ENCODE measurements at regions not wholly inside any gene's neighbourhood (a gene's known extent, or its start where the extent isn't known, plus 50 kb on each side); places are given as distances from the start of the nearest gene placed in this dataset.

DNA sequence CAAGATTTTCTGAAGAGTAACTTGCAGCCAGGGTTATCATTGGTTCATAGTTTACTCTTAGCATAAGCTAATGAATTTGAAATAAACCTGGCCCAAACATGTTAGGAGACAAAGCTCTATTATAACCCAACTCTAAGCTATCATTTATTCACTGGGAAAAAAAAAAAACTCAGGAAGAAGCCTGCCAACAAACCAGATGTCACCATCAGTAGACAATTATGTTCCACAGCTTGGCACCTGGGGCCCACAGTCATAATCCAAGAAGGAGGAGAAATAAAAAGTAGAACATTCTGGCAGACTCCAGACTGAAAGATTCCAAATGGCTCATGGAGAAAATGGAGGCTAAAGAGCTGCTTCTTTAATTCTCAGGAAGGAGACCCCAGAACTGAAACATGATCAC, 100.0 kb upstream of the CNR1 start:
- no TSS peak for BruUV-seq (replicated peaks)
- Histone ChIP-seq H3K9ac (ENCODE audit: insufficient read depth, low read depth, low read length) (no peak overlapping the region), H3K4me2 (ENCODE audit: low read depth, low read length) (no peak overlapping the region), H3K27me3 (ENCODE audit: control insufficient read depth in 1 of 2, insufficient read depth in 2 of 2, low read length in 2 of 2) (no peaks in the 10 kb centered on the region), H3K4me1 (ENCODE audit: insufficient read depth, low read length) (no peaks in the 10 kb centered on the region), H3K9me3 (ENCODE audit: low read length) (no peaks in the 10 kb centered on the region), H3K79me2 (ENCODE audit: insufficient read depth, low read length) (no peaks in the 10 kb centered on the region), H3K4me3 (replicated peaks in 1 of 3; ENCODE audit: insufficient read depth in 1 of 3, low read depth in 2 of 3, low read length in 3 of 3) (no peak overlapping the region), H2AFZ (ENCODE audit: low read length) (no peak overlapping the region), H3K36me3 (replicated peaks in 1 of 2; ENCODE audit: control insufficient read depth in 1 of 2, insufficient read depth in 2 of 2, low read length in 2 of 2) (no peaks in the 10 kb centered on the region), H3K27ac (ENCODE audit: extremely low read length, insufficient read depth, low read length) (no peak overlapping the region), H4K20me1 (ENCODE audit: insufficient read depth, low read length) (no peaks in the 10 kb centered on the region)
- ChIA-PET CTCF (ENCODE audit: low intra/inter-chr PET ratio, low total read pairs) (no interaction called here), POLR2A (no interaction called here)
- no peak for FAIRE-seq
- TF ChIP-seq GTF2F1 (IDR thresholded peaks at IDR 0.05; ENCODE audit: low read length) = no peak
- TF ChIP-seq TCF7L2 (IDR thresholded peaks at IDR 0.05; ENCODE audit: low read depth, low read length) = no peak
- TF ChIP-seq SMAD3 (CRISPR knock-in tag; IDR thresholded peaks at IDR 0.05) = no peak
- TF ChIP-seq, protein P1, sequence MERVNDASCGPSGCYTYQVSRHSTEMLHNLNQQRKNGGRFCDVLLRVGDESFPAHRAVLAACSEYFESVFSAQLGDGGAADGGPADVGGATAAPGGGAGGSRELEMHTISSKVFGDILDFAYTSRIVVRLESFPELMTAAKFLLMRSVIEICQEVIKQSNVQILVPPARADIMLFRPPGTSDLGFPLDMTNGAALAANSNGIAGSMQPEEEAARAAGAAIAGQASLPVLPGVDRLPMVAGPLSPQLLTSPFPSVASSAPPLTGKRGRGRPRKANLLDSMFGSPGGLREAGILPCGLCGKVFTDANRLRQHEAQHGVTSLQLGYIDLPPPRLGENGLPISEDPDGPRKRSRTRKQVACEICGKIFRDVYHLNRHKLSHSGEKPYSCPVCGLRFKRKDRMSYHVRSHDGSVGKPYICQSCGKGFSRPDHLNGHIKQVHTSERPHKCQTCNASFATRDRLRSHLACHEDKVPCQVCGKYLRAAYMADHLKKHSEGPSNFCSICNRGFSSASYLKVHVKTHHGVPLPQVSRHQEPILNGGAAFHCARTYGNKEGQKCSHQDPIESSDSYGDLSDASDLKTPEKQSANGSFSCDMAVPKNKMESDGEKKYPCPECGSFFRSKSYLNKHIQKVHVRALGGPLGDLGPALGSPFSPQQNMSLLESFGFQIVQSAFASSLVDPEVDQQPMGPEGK (CRISPR knock-in tag; IDR thresholded peaks at IDR 0.05) = no peak
- TF ChIP-seq ZSCAN29 (CRISPR knock-in tag; conservative IDR thresholded peaks at IDR 0.05) = no peak
- TF ChIP-seq SOX5 (CRISPR knock-in tag; IDR thresholded peaks at IDR 0.05; ENCODE audit: borderline replicate concordance) = no peak
- no peak for TF ChIP-seq ZFAT (CRISPR knock-in tag; conservative IDR thresholded peaks at IDR 0.05)
- ATAC-seq = no peak
- DNase-seq (ENCODE audit: low spot score) = no peak
- in situ Hi-C loops (cut with HindIII; ENCODE audit: extremely low pct_ligation_motif_present, low pct_unique_long_range_greater_than_20kb) (no loop called here), intact Hi-C loops (cut with micrococcal nuclease; ENCODE audit: unreplicated experiment) (no loop called here)

DNA sequence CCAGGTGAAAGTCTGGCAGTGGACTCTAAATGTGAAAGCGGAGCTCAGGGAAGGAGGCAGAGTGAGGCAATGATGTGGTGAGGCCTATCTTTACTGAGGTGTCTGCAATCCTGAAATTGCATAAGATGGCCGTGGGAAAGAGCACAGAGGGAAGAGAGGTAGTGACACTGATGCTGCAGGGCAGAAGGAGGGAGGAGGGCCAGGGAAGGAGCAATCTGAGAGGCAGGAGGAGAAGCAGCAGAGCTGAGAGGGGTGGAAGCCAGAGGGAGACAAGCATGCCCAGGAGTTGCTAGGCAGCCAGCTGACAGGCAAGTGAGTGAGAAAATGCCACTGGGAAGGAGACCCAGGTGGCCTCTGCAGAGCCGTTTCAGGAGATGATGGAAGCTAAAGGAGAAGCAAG, 97.4 kb upstream of the CNR1 start:
- H4K20me1 ChIP-seq (ENCODE audit: insufficient read depth, low read length) = no peaks in the 10 kb centered on the region
- no peak overlapping the region for H3K9ac ChIP-seq (ENCODE audit: insufficient read depth, low read depth, low read length)
- POLR2A ChIA-PET = no interaction called here
- no peaks in the 10 kb centered on the region for H3K36me3 ChIP-seq (replicated peaks in 1 of 2; ENCODE audit: control insufficient read depth in 1 of 2, insufficient read depth in 2 of 2, low read length in 2 of 2)
- intact Hi-C loops (cut with micrococcal nuclease; ENCODE audit: unreplicated experiment) (no loop called here), in situ Hi-C loops (cut with HindIII; ENCODE audit: extremely low pct_ligation_motif_present, low pct_unique_long_range_greater_than_20kb) (no loop called here)
- no peaks in the 10 kb centered on the region for H3K4me1 ChIP-seq (ENCODE audit: insufficient read depth, low read length)
- no peak for ATAC-seq
- BruUV-seq (replicated peaks) = no TSS peak
- no peak overlapping the region for H2AFZ ChIP-seq (ENCODE audit: low read length)
- FAIRE-seq = no peak
- H3K4me3 ChIP-seq (replicated peaks in 1 of 3; ENCODE audit: insufficient read depth in 1 of 3, low read depth in 2 of 3, low read length in 3 of 3) = no peak overlapping the region
- H3K9me3 ChIP-seq (ENCODE audit: low read length) = no peaks in the 10 kb centered on the region
- CTCF ChIA-PET (ENCODE audit: low intra/inter-chr PET ratio, low total read pairs) = no interaction called here
- no peaks in the 10 kb centered on the region for H3K79me2 ChIP-seq (ENCODE audit: insufficient read depth, low read length)
- no peak overlapping the region for H3K4me2 ChIP-seq (ENCODE audit: low read depth, low read length)
- DNase-seq (ENCODE audit: low spot score) = no peak
- no peaks in the 10 kb centered on the region for H3K27me3 ChIP-seq (ENCODE audit: control insufficient read depth in 1 of 2, insufficient read depth in 2 of 2, low read length in 2 of 2)
- H3K27ac ChIP-seq (ENCODE audit: extremely low read length, insufficient read depth, low read length) = no peak overlapping the region
- WGBS (ENCODE audit: low lambda C conversion rate) = 13% methylated on average over 3 of the region's 3 CpGs
- TF ChIP-seq, protein P2, sequence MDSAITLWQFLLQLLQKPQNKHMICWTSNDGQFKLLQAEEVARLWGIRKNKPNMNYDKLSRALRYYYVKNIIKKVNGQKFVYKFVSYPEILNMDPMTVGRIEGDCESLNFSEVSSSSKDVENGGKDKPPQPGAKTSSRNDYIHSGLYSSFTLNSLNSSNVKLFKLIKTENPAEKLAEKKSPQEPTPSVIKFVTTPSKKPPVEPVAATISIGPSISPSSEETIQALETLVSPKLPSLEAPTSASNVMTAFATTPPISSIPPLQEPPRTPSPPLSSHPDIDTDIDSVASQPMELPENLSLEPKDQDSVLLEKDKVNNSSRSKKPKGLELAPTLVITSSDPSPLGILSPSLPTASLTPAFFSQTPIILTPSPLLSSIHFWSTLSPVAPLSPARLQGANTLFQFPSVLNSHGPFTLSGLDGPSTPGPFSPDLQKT (CRISPR knock-in tag; IDR thresholded peaks at IDR 0.05; ENCODE audit: borderline replicate concordance) = no peak
- TF ChIP-seq ZSCAN9 (CRISPR knock-in tag; IDR thresholded peaks at IDR 0.05; ENCODE audit: borderline replicate concordance) = no peak
- TF ChIP-seq, protein P3, sequence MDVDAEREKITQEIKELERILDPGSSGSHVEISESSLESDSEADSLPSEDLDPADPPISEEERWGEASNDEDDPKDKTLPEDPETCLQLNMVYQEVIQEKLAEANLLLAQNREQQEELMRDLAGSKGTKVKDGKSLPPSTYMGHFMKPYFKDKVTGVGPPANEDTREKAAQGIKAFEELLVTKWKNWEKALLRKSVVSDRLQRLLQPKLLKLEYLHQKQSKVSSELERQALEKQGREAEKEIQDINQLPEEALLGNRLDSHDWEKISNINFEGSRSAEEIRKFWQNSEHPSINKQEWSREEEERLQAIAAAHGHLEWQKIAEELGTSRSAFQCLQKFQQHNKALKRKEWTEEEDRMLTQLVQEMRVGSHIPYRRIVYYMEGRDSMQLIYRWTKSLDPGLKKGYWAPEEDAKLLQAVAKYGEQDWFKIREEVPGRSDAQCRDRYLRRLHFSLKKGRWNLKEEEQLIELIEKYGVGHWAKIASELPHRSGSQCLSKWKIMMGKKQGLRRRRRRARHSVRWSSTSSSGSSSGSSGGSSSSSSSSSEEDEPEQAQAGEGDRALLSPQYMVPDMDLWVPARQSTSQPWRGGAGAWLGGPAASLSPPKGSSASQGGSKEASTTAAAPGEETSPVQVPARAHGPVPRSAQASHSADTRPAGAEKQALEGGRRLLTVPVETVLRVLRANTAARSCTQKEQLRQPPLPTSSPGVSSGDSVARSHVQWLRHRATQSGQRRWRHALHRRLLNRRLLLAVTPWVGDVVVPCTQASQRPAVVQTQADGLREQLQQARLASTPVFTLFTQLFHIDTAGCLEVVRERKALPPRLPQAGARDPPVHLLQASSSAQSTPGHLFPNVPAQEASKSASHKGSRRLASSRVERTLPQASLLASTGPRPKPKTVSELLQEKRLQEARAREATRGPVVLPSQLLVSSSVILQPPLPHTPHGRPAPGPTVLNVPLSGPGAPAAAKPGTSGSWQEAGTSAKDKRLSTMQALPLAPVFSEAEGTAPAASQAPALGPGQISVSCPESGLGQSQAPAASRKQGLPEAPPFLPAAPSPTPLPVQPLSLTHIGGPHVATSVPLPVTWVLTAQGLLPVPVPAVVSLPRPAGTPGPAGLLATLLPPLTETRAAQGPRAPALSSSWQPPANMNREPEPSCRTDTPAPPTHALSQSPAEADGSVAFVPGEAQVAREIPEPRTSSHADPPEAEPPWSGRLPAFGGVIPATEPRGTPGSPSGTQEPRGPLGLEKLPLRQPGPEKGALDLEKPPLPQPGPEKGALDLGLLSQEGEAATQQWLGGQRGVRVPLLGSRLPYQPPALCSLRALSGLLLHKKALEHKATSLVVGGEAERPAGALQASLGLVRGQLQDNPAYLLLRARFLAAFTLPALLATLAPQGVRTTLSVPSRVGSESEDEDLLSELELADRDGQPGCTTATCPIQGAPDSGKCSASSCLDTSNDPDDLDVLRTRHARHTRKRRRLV (CRISPR knock-in tag; IDR thresholded peaks at IDR 0.05) = no peak
- TF ChIP-seq, protein P4, sequence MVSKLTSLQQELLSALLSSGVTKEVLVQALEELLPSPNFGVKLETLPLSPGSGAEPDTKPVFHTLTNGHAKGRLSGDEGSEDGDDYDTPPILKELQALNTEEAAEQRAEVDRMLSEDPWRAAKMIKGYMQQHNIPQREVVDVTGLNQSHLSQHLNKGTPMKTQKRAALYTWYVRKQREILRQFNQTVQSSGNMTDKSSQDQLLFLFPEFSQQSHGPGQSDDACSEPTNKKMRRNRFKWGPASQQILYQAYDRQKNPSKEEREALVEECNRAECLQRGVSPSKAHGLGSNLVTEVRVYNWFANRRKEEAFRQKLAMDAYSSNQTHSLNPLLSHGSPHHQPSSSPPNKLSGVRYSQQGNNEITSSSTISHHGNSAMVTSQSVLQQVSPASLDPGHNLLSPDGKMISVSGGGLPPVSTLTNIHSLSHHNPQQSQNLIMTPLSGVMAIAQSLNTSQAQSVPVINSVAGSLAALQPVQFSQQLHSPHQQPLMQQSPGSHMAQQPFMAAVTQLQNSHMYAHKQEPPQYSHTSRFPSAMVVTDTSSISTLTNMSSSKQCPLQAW (CRISPR knock-in tag; IDR thresholded peaks at IDR 0.05) = no peak
